HG03097 (cell line): ENCODE measurements at regions not wholly inside any gene's neighbourhood (a gene's known extent, or its start where the extent isn't known, plus 50 kb on each side); places are given as distances from the start of the nearest gene placed in this dataset.
"Not testable (repeated sequence)": the region's sequence is repeated elsewhere in the genome, so short reads cannot be mapped to it uniquely, and the experiment has no call there.

ENCODE experiments used
- ATAC-seq: cut with Tn5 transposase; IDR thresholded peaks from one replicate; pipeline ENCODE4 v1.9.1; 2021; ENCODE audit not compliant: unreplicated experiment, low FRiP score

DNA sequence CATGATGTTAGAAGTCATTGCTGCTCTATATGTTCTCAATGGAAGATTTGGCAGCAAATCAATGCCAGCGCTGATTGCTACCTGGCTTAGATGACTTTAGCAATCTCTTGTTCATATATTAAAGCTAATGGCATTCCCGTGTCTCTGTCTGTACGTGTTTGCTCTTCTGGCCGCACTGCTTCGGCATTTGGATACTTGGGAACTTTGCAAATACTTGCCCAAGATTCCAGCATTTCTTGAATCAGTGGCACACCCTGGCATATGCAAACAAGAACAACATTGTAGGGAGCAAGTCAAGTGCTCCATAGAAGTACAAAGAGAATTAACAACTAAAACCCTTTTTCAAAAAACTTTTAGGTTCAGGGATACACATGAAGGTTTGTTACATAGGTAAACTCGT, 128.9 kb upstream of the TMEM164 start:
- ATAC-seq = no peak

DNA sequence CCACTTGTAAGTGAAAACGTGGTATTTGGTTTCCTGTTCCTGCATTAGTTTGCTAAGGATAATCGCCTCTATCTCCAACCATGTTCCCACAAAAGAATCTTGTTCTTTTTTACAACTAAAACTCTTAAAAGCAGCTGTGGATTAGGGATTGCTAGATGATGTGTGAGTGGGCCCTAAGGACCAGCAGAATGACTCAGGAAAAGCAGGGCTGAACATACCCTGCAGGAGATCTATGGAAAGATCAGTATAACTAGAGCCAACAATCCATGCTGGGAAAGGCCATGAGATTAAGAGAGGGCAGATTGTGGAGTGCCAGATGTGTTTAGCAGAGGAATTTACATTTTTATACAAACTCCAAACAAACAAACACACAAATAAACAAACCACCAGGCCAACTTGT, 128.4 kb upstream of the TMEM164 start:
- no peak for ATAC-seq

DNA sequence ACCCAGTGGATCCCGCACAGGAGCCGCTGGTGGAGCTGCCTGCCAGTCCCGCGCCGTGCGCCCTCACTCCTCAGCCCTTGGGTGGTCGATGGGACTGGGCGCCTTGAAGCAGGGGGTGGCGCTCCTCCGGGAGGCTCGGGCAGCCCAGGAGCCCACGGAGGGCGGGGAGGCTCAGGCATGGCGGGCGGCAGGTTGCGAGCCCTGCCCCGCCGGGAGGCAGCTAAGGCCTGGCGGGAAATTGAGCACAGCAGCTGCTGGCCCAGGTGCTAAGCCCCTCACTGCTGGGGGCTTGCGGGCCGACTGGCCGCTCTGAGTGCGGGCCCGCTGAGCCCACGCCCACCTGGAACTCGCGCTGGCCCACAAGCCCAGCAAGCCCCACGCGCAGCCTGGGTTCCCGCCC, 127.1 kb upstream of the TMEM164 start:
- ATAC-seq = no peak

DNA sequence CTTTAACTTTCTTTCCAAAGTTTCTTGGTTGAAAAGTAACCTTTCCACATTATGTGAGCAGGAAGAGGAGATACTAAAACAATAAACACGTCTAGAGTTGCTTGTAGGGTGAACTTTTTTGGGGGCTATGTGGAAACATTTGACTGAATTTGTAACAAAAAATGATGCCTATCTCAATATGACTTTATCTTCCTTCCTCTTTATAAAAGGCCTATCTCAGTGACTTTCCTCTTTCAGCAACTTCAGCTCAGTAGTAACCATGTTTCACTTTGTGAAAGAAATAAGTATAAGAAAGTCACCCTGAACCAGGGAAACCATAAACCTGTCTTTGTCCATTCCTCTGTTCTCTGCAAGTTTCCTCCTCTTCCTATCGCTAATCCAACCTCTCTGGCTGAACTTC, 124.7 kb upstream of the TMEM164 start:
- no peak for ATAC-seq

DNA sequence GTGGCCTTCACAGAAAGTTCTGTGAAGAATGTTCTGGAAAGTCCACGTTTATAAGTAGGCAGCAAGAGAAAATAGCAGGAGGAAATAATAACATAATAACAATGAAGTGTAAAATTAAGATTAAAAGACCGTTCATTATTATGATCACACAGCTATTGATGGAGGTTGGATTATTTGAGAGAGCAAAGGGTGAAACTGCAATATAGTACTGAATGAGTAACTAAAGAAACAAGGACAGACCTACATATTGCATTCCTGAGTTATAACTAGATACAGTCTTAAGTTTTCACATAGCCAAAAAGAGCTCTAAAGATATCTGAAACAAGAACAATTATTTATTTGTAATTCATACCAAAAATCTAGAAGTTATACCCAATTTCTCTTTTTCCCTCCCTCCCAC, 122.9 kb upstream of the TMEM164 start:
- ATAC-seq = no peak

DNA sequence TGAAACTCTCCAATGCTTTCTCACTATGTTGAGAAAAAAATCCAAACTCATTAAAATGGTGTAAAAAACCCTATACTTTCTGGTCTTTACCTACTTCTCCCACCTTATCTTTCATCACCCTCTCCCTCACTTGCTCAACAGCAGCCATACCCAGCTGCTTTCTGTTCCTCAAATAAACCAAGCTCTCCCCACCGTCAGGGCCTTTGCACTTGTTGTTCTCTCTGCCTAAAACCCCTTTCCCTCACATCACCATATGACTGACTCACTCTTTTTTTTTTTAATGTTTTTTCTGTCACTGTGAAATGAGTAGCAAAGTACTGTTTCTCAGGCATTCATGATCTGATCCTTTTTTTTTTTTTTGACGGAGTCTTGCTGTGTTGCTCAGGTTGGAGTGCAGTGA, 122.3 kb upstream of the TMEM164 start:
- no peak for ATAC-seq

DNA sequence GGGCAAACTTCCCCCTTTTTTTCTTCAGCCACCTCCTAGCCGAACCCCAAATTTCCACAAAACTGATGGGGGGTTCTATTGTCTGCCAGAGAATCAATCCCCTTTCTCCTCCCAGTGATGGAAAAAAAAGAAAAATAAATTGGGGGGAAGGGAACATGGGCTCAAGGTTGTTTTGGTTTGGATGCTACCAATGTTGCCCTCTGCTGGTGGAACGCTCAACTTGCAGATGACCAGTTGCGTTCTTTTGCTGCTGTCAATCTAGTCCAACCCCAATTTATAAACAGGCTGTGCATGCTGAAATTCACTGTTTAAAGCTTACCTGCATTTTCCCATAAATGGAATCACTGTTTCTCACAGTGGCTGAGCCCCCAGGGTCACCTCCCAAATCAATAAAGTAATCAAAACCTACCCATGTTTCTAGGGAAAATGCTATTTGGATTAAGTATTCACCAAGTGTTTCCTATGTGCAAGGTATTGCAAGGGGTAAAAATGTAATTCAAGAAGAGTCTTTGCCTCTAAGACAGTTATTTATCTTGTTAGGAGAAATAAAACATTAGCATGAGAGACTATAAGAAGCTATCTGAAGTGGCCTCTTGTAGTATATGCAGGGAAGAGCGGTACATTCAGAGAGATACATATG, 116.7 kb upstream of the TMEM164 start:
- ATAC-seq = no peak

DNA sequence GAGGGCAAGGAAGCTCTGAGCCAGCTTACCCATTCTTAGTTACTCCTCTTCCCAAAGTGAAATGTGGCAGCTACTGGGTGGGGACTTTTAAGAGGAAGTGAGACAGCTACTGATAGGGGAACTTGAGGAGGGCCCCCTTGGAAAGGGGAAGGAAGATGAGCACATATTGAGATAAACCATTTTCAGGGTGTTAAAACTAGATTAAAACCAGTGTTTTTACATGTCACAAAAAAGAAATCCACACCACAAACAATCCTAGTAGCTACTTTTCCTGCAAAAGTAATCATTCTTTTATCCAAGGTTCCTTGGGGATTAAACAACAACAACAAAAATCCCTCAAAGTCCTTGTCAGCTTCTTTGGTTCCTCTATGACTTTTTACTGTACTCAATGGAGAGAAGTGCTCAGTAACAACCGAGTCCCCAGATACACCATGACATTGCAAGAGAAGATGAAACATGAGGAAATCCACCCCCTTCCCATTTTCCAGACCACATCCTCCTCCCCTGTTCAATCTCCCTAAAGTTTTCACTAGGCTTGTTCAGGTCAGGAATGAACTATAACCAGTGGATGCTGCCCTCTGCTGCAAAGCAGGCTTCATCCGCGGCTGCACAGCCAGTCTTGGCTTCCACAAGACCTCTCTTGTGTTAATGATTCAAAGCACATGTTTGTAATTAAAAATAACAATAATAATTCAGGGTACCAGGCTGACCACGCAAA, 113.5 kb upstream of the TMEM164 start:
- no peak for ATAC-seq

DNA sequence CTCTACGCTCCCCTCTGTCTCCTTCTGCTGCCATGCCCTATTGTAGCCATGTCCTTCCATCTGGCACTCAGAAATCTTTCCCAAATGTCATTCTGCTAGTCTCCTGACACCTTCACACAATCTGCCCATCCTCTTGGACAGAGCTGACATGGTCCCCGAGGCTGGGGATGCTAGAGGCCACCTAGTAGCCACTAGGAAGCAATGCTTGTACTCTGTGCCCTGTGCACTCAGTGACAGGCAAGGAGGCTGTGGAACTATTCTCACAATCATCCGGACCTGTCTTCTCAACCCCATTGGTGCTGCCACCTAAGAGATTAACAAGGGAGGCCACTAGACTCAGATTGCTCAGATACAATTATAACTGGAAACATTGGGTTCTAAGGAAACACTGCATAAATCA, 112.6 kb upstream of the TMEM164 start:
- ATAC-seq = no peak

DNA sequence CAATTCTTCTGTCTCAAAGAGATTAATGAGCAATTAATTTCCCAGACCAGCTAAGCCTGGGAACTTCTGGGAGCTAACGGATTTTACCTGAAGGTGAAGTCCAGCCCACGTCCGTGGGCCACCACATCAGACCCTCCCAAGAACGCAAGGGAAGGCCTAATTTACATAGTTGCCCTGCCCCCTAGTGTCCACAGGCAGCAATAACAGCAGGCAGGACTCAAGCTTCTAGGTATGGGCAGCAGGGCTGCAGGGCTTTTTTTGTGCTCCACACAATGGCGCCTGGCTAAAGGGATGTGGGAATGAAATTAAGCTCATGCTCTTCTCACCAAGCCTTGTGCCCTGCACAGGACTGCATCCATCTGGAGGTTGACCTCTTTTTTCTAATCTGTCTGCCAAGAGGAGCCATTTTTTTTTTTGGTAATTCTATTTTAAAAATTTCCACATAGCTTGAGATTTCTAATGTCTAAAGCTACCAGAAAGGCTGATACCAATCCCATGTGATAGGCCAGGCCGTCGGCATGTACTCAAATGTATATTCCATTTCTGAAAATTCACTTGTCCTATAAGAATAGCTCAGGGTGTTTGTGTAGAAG, 111.9 kb upstream of the TMEM164 start:
- ATAC-seq = no peak

DNA sequence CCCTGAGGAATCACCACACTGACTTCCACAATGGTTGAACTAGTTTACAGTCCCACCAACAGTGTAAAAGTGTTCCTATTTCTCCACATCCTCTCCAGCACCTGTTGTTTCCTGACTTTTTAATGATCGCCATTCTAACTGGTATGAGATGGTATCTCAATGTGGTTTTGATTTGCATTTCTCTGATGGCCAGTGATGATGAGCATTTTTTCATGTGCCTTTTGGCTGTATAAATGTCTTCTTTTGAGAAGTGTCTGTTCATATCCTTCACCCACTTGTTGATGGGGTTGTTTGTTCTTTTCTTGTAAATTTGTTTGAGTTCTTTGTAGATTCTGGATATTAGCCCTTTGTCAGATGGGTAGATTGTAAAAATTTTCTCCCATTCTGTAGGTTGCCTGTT, 106.9 kb upstream of the TMEM164 start:
- not testable (repeated sequence) for ATAC-seq

DNA sequence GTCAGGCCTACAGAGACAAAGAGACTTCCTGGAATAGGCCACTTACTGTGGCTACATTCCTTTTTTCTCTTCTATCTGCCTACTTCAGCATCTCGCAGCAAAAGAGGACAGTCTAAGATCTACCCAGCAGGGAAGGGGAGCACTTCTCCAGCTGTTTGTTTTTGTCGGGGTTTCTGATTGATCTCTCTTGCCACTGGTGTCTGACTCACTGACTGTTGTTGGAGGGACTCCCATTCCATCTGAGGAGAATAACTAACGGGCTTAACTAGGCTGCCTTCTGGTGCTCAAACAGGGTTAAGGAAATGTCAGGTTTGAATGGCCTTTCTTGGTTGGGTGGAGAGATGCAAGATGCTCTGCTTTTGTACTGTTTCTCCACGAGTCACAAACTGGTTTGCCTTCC, 100.2 kb upstream of the TMEM164 start:
- no peak for ATAC-seq

DNA sequence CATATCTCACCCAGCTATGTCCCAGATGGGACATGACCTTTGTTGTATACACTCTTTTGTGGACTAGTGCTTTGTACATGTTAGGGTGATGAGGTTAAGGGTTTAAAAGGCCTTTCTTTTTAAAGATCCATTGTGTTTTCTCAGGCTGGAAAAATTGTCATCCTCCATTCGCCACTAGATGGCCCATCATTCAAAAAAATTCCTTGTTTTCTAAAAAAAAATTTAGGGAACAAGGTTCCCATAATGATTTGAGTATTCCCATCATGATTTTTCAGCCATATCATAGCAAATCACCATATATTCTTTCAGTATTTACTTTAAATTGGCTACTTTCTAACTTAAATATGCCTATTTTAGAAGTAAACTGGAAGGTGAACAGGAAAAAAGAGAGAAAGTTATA, 91.9 kb upstream of the TMEM164 start:
- ATAC-seq = no peak

DNA sequence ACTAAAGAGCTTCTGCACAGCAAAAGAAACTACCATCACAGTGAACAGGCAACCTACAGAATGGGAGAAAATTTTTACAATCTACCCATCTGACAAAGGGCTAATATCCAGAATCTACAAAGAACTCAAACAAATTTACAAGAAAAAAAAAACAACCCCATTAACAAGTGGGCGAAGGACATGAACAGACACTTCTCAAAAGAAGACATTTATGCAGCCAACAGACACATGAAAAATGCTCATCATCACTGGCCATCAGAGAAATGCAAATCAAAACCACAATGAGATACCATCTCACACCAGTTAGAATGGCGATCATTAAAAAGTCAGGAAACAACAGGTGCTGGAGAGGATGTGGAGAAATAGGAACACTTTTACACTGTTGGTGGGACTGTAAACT, 89.9 kb upstream of the TMEM164 start:
- ATAC-seq = not testable (repeated sequence)

DNA sequence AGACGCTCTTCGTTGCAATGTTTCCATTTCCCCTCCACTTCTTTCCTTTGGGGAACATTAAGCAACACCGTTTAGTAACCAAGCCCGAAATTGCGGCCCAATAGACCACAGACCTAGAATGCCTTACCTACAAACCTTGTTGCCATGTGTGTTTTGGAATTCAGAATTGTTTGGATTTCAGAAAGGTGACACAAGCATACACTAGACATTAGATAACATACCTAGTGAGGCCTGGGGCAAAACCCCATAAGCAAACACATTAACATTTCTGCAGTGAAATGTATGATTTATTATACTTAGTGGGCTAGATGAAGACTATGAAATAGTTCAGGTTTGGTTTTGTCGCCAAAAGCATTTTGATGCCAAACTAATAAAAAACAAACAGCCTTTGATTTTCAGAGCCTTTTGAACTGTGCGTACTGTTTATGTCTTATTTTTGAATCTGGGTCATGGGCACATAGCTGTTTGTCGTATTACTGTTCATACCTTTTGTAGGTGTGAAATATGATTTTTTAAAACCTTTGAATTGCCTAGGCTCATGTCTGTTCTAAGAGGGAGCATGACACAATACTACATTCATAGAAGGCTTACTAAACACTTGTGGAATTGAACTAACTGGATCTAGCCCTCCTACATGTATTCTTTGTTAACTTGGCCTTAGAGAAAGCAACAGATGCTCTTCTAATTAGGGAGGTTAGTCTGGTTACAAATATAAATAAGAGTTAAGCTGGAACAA, 88.6 kb upstream of the TMEM164 start:
- no peak for ATAC-seq

DNA sequence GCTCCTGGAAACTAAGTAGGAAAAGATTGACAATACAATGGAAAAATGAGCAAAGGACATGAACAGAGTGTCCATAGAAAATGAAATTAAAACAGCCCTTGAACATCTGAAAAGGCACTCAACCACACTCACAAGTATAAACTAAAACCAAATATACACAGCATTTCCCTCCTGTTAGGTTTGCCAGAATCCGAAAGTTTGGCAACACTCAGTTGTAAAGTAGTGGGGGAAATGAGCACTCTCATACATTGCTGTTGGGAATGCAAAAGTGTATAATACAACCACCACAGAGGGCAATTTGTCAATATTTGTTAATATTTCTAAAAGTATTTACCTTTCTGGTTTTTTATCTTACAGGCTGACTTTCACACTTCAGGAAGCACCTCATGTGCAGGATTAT, 84.2 kb upstream of the TMEM164 start:
- ATAC-seq = no peak

DNA sequence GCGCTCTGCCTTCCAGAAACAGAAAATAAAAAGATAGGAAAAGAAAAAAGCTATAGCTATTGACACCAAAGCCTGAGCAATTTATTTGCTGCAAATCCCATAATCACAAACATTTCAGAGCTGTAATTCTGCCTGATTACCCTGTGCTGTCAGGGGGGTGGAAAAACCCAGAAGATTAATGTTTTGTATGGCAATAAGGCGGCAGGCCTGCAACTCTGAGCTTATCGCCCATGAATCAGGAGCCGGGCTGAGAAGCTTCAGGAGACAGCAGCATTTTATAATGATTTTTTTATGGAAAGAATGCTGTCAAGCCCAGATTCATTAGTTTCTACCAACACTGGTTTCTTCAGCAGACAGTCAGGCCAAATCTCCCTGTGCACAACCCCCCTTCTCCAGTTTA, 82.6 kb upstream of the TMEM164 start:
- ATAC-seq = no peak

DNA sequence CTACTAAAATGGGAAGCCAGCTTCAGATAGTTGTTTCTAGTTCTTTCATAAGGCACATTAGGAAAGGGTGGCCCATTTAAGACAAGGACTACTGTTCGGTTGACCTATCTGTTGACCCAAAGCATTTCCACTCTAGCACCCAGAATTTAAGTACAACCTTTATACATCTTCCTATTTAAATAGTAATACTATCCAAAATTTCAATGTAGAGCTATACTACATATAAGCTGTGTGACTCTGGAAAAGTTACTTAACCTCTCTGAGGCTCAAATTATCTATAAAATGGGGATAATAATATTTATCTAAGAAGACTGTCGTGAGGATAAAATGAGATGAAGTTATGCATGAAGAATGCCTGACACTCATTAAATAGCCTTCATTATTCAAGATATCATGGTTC, 82.0 kb upstream of the TMEM164 start:
- no peak for ATAC-seq

DNA sequence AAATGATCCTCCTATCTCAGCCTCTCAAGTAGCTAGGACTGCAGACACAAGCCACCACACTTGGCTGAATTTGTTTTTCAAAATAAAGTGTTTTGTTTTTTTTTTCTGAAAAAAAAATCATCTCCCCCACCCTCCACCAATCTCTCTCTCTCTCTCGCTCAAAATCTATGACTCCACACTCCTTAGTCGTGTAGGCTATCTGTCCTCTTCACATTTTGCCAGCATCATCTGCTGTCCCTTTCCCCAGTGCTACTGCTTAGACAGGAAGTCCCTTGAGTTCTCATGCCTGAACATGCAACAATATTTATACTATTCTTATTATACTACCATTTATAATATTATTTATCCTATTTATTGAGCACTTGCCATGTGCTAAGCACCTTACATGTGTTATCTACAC, 80.7 kb upstream of the TMEM164 start:
- no peak for ATAC-seq

DNA sequence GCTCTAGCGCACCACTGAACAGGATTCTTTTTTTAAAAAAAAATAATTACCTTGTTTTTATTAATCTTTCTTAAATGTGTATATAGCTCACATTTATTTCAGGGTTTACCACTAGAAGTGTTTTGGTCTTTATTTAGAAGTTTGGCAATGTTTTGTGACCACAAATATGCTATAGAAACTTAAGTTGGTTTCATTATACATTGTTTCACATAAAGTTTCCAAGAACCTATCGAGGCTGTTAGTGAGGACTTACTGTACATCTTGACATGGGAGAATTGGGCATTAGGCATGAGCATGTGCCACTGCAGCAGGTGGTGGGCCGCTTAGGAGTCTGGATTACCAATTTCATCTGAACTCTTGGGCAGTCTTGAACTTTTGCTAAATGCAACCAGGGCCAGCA, 77.9 kb upstream of the TMEM164 start:
- not testable (repeated sequence) for ATAC-seq

DNA sequence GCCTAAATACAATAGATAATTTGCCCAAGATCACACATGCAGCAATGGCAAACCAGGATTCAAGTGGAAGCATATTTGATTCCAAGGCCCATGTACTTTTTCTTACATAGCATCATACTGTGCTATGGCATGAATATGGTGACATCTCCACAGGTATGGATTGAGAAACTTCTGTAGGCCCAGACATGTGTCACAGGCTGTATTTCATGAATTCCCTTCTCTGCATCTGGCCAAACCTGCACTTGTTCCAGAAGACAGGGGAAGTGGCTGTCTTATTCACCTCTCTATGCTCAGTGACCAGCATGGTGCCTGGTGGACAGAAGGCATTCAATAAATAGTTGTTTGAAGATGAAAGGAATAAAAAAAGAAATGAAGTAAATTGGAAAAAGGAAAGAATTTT, 77.3 kb upstream of the TMEM164 start:
- ATAC-seq = no peak

DNA sequence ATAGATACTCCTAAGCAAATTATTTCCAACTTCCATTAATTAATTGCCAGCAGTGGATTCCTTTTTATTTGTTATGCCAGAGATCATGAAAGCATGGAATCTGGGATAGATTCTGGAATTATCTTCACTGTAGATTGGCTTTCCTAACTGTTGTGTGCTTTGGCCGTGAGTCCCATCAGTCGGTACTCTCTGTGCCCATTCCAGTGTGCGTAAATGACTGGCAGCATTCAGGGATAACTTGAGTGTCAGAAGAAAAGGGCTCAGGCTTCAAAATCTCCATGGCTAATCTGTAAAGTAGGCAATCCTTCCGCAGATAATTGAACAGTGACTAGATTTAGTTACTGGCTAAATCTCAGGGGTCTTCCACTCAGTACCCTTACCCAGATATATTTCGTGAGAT, 76.8 kb upstream of the TMEM164 start:
- no peak for ATAC-seq
